Esophagus squamous epithelium (tissue), 5 donors: ENCODE measurements at regions not wholly inside any gene's neighbourhood (a gene's known extent, or its start where the extent isn't known, plus 50 kb on each side); places are given as distances from the start of the nearest gene placed in this dataset.

Experiments
- DNase-seq: peaks from one replicate; lab custom pipeline; 2025; lab: John Stamatoyannopoulos, UW
- H3K27ac ChIP-seq, 4 donors: fragments of 200-600 bp; sonication (generic); one replicate each; pipeline ENCODE4 v1.5.1; 2016 to 2019; ENCODE audit warnings: mild to moderate bottlenecking in 1 of 4
- H3K27me3 ChIP-seq, 4 donors: fragments of 200-600 bp; sonication (generic); 1 replicate in 3 of 4; 2 replicates in 1 of 4; pipeline versions ENCODE4 v1.5.1 to v1.6.0; 2017 to 2021; ENCODE audit warnings: antibody characterized with exemption in 1 of 4
- H3K36me3 ChIP-seq, 3 donors: fragments of 200-600 bp; sonication (generic); one replicate each; pipeline ENCODE4 v1.5.1; 2016 to 2019
- H3K4me1 ChIP-seq, 3 donors: fragments of 200-600 bp; sonication (generic); one replicate each; pipeline ENCODE4 v1.5.1; 2017 to 2019
- H3K4me3 ChIP-seq, 4 donors: fragments of 200-600 bp; sonication (generic); 1 replicate in 3 of 4; 2 replicates in 1 of 4; pipeline ENCODE4 v1.5.1; 2016 to 2019; ENCODE audit warnings: mild to moderate bottlenecking in 2 of 4, moderate library complexity in 1 of 4
- H3K9me3 ChIP-seq, 3 donors: fragments of 200-600 bp; sonication (generic); one replicate each; pipeline ENCODE4 v1.5.1; 2016 to 2019
- CTCF ChIP-seq, 6 experiments: fragments of 450-650 bp in 4 of 6; fragments of 200-600 bp in 2 of 6; sonication (generic) in 2 of 6; IDR thresholded peaks; one replicate each; pipeline ENCODE4 v1.5.1; 2016 to 2019; ENCODE audit warnings: antibody characterized with exemption in 6 of 6, mild to moderate bottlenecking in 4 of 6, moderate library complexity in 4 of 6
- POLR2A ChIP-seq, 4 donors: fragments of 450-650 bp; IDR thresholded peaks; one replicate each; pipeline ENCODE4 v1.6.1; 2017; ENCODE audit warnings: antibody characterized with exemption in 4 of 4, mild to moderate bottlenecking in 4 of 4, moderate library complexity in 3 of 4
- WGBS, 2 donors: methylation state at CpG; one replicate each; pipeline ENCODE4 v1.1.5; 2018; 5-methylcytosine and 5-hydroxymethylcytosine counted together
- intact Hi-C: fragments of 100-400 bp; cut with DNase I; formaldehyde crosslinking; loops from one replicate; pipeline ENCODE4 v1.15.0; 2022
- donor health status: DM: yes; HTN: yes; CAD: no.

GRCh38 chr7:28362182-28362581 lies 50.1 kb upstream of the CREB5 start:
- H3K4me1 ChIP-seq = peaks cover 0 to 13% (median 0%) of the 10 kb centered on the region in 3 donors
- intact Hi-C loops = no loop called here
- WGBS, 2 donors = 73 to 85% methylated on average over 1 of the region's 1 CpG
- no peak for DNase-seq
- no peak overlapping the region for H3K4me3 ChIP-seq
- H3K9me3 ChIP-seq = no peaks in the 10 kb centered on the region
- no peaks in the 10 kb centered on the region for H3K27me3 ChIP-seq
- no peak overlapping the region for H3K27ac ChIP-seq
- H3K36me3 ChIP-seq = no peaks in the 10 kb centered on the region
- TF ChIP-seq POLR2A (IDR thresholded peaks at IDR 0.05) (no peak), CTCF (IDR thresholded peaks at IDR 0.05) (no peak)
